Neural progenitor cell (in vitro differentiated cells): ENCODE measurements at regions not wholly inside any gene's neighbourhood (a gene's known extent, or its start where the extent isn't known, plus 50 kb on each side); places are given as distances from the start of the nearest gene placed in this dataset.
"Not testable (repeated sequence)": the region's sequence is repeated elsewhere in the genome, so short reads cannot be mapped to it uniquely, and the experiment has no call there.

Source experiments
- DNase-seq: peaks from one replicate; pipeline ENCODE4 v3.0.0-alpha.2; 2016; ENCODE audit warnings: low spot score
- H2AFZ ChIP-seq: fragments of 200-600 bp; sonication (generic); replicated peaks from 2 replicates; pipeline ENCODE4 v1.6.1; 2016; ENCODE audit warnings: antibody characterized with exemption
- H3F3A ChIP-seq: fragments of 200-600 bp; sonication (generic); 2 replicates; pipeline ENCODE4 v1.6.1; 2016; ENCODE audit warnings: antibody characterized with exemption, low read depth
- H3K27ac ChIP-seq: fragments of 200-600 bp; sonication (generic); 2 replicates; pipeline ENCODE4 v1.5.1; 2016; ENCODE audit warnings: mild to moderate bottlenecking
- H3K27me3 ChIP-seq: fragments of 200-600 bp; sonication (generic); 2 replicates; pipeline ENCODE4 v1.6.1; 2016; ENCODE audit warnings: mild to moderate bottlenecking, moderate library complexity
- H3K36me3 ChIP-seq: fragments of 200-600 bp; sonication (generic); 2 replicates; pipeline ENCODE4 v1.5.1; 2016
- H3K4me1 ChIP-seq: fragments of 200-600 bp; sonication (generic); 2 replicates; pipeline ENCODE4 v1.6.1; 2016; ENCODE audit warnings: mixed run types
- H3K4me2 ChIP-seq: fragments of 200-600 bp; sonication (generic); 2 replicates; pipeline ENCODE4 v1.6.1; 2016
- H3K4me3 ChIP-seq: fragments of 200-600 bp; sonication (generic); 2 replicates; pipeline ENCODE4 v1.5.1; 2016
- H3K79me2 ChIP-seq: fragments of 200-600 bp; sonication (generic); 2 replicates; pipeline ENCODE4 v1.6.1; 2016; ENCODE audit warnings: low read depth
- H3K9ac ChIP-seq: fragments of 200-600 bp; sonication (generic); 2 replicates; pipeline ENCODE4 v1.6.1; 2016
- H3K9me3 ChIP-seq: fragments of 200-600 bp; sonication (generic); 2 replicates; pipeline ENCODE4 v1.5.1; 2016; ENCODE audit warnings: low read depth
- H4K20me1 ChIP-seq: fragments of 200-600 bp; sonication (generic); 2 replicates; pipeline ENCODE4 v1.6.1; 2016; ENCODE audit warnings: low read depth
- H3K27ac Mint-ChIP-seq: 3 replicates; pipeline ENCODE4 v1.8.0; 2021; ENCODE audit warnings: mixed read lengths
- H3K27me3 Mint-ChIP-seq: 2 replicates; pipeline ENCODE4 v1.8.0; 2022; ENCODE audit warnings: low read depth, mild to moderate bottlenecking, inconsistent platforms, moderate library complexity, mixed read lengths; ENCODE audit not compliant: insufficient read depth
- H3K36me3 Mint-ChIP-seq: 3 replicates; pipeline ENCODE4 v1.8.0; 2021; ENCODE audit warnings: mixed read lengths
- H3K4me1 Mint-ChIP-seq: 3 replicates; pipeline ENCODE4 v1.8.0; 2021; ENCODE audit warnings: mixed read lengths
- H3K4me3 Mint-ChIP-seq: 3 replicates; pipeline ENCODE4 v1.8.0; 2021; ENCODE audit warnings: mild to moderate bottlenecking, moderate library complexity, mixed read lengths
- H3K9me3 Mint-ChIP-seq: 3 replicates; pipeline ENCODE4 v1.8.0; 2020; ENCODE audit warnings: mixed read lengths
- EZH2 ChIP-seq: fragments of 200-600 bp; sonication (generic); IDR thresholded peaks from 2 replicates; pipeline ENCODE4 v1.6.1; 2017; ENCODE audit warnings: antibody characterized with exemption, mild to moderate bottlenecking, moderate library complexity
- EZH2phosphoT487 ChIP-seq: fragments of 200-600 bp; sonication (generic); IDR thresholded peaks from 2 replicates; pipeline ENCODE4 v1.6.1; 2017; ENCODE audit warnings: antibody characterized with exemption
- TF ChIP-seq, protein P1 (sequence below): fragments of 200-600 bp; sonication (generic); IDR thresholded peaks from 2 replicates; pipeline ENCODE4 v1.5.1; 2017; ENCODE audit warnings: antibody characterized with exemption, mild to moderate bottlenecking

DNA sequence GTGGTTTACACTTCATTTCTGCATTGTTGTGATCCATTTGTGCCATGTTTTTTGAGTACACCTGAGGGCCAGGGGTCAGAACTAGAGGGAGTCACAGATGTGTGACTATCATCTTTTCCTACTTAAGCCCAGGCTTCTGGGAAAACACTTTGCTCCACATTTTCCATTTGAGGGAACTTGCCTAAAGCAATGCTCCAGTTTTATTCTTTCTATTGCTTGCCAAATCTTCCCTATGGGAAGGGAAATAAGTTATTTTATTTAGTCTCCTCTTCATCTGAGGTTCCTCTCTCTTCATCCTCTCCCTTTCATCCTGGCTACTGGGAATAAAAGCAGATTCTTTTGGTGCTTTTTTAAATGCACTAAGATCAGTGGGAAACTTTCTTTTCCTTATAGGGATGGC is 179.9 kb upstream of the PRSS58 start:
- no peaks in the 10 kb centered on the region for H3F3A ChIP-seq
- H3K27me3 Mint-ChIP-seq, result peaks cover 5% of the 10 kb centered on the region
- H2AFZ ChIP-seq, result no peak overlapping the region
- H3K4me1 Mint-ChIP-seq, result peaks cover 9% of the 10 kb centered on the region
- no peak for DNase-seq
- no peaks in the 10 kb centered on the region for H3K36me3 Mint-ChIP-seq
- H3K27ac Mint-ChIP-seq, result no peak overlapping the region
- H3K9ac ChIP-seq, result no peak overlapping the region
- H3K4me2 ChIP-seq, result no peak overlapping the region
- no peak overlapping the region for H3K4me3 ChIP-seq
- no peaks in the 10 kb centered on the region for H3K36me3 ChIP-seq
- H3K27me3 ChIP-seq, result no peaks in the 10 kb centered on the region
- no peak overlapping the region for H3K4me3 Mint-ChIP-seq
- peaks cover 4% of the 10 kb centered on the region for H3K9me3 Mint-ChIP-seq
- H3K79me2 ChIP-seq, result no peaks in the 10 kb centered on the region
- no peaks in the 10 kb centered on the region for H3K9me3 ChIP-seq
- no peaks in the 10 kb centered on the region for H4K20me1 ChIP-seq
- no peak overlapping the region for H3K27ac ChIP-seq
- no peaks in the 10 kb centered on the region for H3K4me1 ChIP-seq
- no peak for TF ChIP-seq EZH2
- no peak for TF ChIP-seq EZH2phosphoT487
- TF ChIP-seq, protein P1, sequence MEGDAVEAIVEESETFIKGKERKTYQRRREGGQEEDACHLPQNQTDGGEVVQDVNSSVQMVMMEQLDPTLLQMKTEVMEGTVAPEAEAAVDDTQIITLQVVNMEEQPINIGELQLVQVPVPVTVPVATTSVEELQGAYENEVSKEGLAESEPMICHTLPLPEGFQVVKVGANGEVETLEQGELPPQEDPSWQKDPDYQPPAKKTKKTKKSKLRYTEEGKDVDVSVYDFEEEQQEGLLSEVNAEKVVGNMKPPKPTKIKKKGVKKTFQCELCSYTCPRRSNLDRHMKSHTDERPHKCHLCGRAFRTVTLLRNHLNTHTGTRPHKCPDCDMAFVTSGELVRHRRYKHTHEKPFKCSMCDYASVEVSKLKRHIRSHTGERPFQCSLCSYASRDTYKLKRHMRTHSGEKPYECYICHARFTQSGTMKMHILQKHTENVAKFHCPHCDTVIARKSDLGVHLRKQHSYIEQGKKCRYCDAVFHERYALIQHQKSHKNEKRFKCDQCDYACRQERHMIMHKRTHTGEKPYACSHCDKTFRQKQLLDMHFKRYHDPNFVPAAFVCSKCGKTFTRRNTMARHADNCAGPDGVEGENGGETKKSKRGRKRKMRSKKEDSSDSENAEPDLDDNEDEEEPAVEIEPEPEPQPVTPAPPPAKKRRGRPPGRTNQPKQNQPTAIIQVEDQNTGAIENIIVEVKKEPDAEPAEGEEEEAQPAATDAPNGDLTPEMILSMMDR, result no peak

DNA sequence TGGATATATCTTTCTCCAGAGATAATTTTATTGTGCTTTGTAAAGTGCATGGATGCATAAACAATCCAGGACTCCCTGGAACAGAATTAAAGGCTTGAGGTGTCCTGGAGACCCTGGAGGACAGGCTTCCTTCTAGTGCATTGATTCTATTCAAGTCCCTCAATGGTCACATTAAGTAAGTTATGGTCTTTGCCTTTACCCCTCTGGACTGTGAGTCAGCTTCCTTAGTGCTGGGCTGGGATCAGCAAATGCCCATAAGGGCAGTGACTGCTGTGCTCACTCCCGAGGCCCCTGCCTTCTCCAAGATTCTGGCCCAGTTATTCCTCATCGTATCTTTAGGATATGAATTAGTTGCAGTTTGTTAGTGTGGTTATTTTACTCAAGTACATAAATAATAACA is 178.7 kb upstream of the PRSS58 start:
- Histone ChIP-seq H3K79me2 (no peaks in the 10 kb centered on the region), H3K9me3 (no peaks in the 10 kb centered on the region), H3F3A (no peaks in the 10 kb centered on the region), H3K4me2 (no peak overlapping the region), H3K4me1 (no peaks in the 10 kb centered on the region), H4K20me1 (no peaks in the 10 kb centered on the region), H2AFZ (no peak overlapping the region), H3K9ac (no peak overlapping the region), H3K27me3 (no peaks in the 10 kb centered on the region), H3K27ac (no peak overlapping the region), H3K36me3 (no peaks in the 10 kb centered on the region), H3K4me3 (no peak overlapping the region)
- Mint-ChIP-seq H3K4me3 (no peak overlapping the region), H3K27ac (no peak overlapping the region), H3K9me3 (peaks cover 4% of the 10 kb centered on the region), H3K36me3 (no peaks in the 10 kb centered on the region), H3K27me3 (peaks cover 5% of the 10 kb centered on the region), H3K4me1 (peaks cover 9% of the 10 kb centered on the region)
- TF ChIP-seq EZH2phosphoT487 (no peak), EZH2 (no peak)
- TF ChIP-seq, protein P1, result no peak
- no peak for DNase-seq

DNA sequence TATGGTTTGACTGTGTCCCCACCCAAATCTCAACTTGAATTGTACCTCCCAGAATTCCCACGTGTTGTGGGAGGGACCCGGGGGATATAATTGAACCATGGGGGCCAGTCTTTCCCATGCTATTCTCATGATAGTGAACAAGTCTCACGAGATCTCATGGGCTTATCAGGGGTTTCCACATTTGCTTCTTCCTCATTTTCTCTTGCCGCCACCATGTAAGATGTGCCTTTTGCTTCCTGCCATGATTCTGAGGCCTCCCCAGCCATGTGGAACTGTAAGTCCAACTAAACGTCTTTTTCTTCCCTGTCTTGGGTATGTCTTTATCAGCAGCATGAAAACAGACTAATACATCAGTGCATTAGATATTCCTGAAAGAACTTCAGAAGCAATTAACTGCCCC is 177.7 kb upstream of the PRSS58 start:
- H3K79me2 ChIP-seq, H3K27me3 ChIP-seq, H3K4me3 ChIP-seq, H3F3A ChIP-seq, H3K36me3 Mint-ChIP-seq, H3K4me2 ChIP-seq, H3K27ac Mint-ChIP-seq, H4K20me1 ChIP-seq, DNase-seq, H2AFZ ChIP-seq, H3K36me3 ChIP-seq, H3K4me3 Mint-ChIP-seq, H3K4me1 ChIP-seq, H3K9ac ChIP-seq, H3K27me3 Mint-ChIP-seq, H3K9me3 Mint-ChIP-seq, H3K4me1 Mint-ChIP-seq, H3K9me3 ChIP-seq, H3K27ac ChIP-seq: not testable (repeated sequence)

DNA sequence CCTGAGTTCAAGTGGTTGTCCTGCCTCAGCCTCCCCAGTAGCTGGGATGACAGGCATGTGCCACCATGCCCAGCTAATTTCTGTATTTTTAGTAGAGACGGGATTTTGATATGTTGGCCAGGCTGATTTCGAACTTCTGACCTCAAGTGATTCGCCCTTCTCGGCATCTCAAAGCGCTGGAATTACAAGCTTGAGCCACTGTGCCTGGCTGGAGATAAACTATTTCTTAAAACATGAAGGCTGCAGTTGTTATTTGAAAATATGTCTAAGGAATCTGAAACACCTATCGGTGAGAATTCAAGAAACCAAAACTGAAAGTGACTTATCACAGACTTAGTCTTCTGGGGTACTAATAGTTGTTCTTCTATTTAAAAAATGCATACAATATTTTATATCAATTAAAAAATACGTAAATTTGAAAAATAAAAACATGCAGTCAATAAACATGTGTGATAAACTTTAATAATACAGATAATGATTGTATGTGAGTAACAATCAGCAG is 176.9 kb upstream of the PRSS58 start:
- DNase-seq, result no peak
- Histone ChIP-seq H3K36me3 (no peaks in the 10 kb centered on the region), H3K4me1 (no peaks in the 10 kb centered on the region), H3F3A (no peaks in the 10 kb centered on the region), H3K9ac (no peak overlapping the region), H3K9me3 (no peaks in the 10 kb centered on the region), H3K4me2 (no peak overlapping the region), H3K27ac (no peak overlapping the region), H3K79me2 (no peaks in the 10 kb centered on the region), H2AFZ (no peak overlapping the region), H3K4me3 (no peak overlapping the region), H4K20me1 (no peaks in the 10 kb centered on the region), H3K27me3 (no peaks in the 10 kb centered on the region)
- no peaks in the 10 kb centered on the region for H3K36me3 Mint-ChIP-seq
- no peak overlapping the region for H3K4me3 Mint-ChIP-seq
- TF ChIP-seq EZH2phosphoT487, result no peak
- TF ChIP-seq, protein P1, result no peak
- TF ChIP-seq EZH2, result no peak
- peaks cover 5% of the 10 kb centered on the region for H3K27me3 Mint-ChIP-seq
- no peak overlapping the region for H3K27ac Mint-ChIP-seq
- H3K9me3 Mint-ChIP-seq, result peaks cover 4% of the 10 kb centered on the region
- no peaks in the 10 kb centered on the region for H3K4me1 Mint-ChIP-seq

DNA sequence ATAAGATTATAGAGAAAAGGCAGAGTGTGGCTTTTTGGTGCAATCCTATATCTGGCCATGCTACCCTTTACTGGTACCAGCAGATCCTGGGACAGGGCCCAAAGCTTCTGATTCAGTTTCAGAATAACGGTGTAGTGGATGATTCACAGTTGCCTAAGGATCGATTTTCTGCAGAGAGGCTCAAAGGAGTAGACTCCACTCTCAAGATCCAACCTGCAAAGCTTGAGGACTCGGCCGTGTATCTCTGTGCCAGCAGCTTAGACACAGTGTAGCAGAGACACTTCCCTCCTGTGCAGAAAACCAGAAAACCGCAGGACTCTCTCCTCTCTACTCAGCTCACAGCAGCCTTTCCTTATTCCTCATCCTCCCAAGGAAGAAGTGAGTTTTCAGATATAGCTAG is 176.3 kb upstream of the PRSS58 start:
- H3K36me3 Mint-ChIP-seq, H3K27me3 Mint-ChIP-seq, H3F3A ChIP-seq, H4K20me1 ChIP-seq, H3K4me1 ChIP-seq, H3K36me3 ChIP-seq, DNase-seq, H3K4me2 ChIP-seq, H3K79me2 ChIP-seq, H3K9me3 ChIP-seq, H2AFZ ChIP-seq, H3K9ac ChIP-seq, H3K9me3 Mint-ChIP-seq, H3K4me3 ChIP-seq, H3K4me1 Mint-ChIP-seq, H3K27me3 ChIP-seq, H3K27ac Mint-ChIP-seq, H3K27ac ChIP-seq, H3K4me3 Mint-ChIP-seq: not testable (repeated sequence)
